ENCODE measurements at regions not wholly inside any gene's neighbourhood (a gene's known extent, or its start where the extent isn't known, plus 50 kb on each side); places are given as distances from the start of the nearest gene placed in this dataset.
A peak's percentile ranks its signal among the peaks of the same experiment; 100 is the strongest.

DNA sequence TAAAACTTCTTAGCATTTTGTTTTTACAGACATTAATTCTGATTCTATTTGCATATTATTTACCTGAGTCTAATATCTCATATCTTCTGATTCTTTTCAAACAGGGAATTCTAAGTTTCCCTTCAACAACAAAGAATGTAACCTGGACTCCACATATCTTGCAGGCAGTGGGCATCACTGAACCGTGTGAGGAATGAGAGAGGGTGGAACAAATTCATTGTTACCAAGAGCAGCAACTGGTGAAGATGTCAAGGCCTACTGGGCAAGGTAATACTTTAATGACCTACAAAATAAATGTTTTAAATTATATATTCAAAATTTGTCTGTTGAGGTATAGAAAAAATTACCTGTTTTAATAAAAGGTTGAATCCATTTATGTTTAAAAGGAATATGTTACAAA is 455.3 kb upstream of the TUSC1 start (continued):
- TF ChIP-seq, protein P1, sequence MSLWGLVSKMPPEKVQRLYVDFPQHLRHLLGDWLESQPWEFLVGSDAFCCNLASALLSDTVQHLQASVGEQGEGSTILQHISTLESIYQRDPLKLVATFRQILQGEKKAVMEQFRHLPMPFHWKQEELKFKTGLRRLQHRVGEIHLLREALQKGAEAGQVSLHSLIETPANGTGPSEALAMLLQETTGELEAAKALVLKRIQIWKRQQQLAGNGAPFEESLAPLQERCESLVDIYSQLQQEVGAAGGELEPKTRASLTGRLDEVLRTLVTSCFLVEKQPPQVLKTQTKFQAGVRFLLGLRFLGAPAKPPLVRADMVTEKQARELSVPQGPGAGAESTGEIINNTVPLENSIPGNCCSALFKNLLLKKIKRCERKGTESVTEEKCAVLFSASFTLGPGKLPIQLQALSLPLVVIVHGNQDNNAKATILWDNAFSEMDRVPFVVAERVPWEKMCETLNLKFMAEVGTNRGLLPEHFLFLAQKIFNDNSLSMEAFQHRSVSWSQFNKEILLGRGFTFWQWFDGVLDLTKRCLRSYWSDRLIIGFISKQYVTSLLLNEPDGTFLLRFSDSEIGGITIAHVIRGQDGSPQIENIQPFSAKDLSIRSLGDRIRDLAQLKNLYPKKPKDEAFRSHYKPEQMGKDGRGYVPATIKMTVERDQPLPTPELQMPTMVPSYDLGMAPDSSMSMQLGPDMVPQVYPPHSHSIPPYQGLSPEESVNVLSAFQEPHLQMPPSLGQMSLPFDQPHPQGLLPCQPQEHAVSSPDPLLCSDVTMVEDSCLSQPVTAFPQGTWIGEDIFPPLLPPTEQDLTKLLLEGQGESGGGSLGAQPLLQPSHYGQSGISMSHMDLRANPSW (CRISPR knock-in tag; conservative IDR thresholded peaks at IDR 0.05; ENCODE audit: low read depth), result no peak

DNA sequence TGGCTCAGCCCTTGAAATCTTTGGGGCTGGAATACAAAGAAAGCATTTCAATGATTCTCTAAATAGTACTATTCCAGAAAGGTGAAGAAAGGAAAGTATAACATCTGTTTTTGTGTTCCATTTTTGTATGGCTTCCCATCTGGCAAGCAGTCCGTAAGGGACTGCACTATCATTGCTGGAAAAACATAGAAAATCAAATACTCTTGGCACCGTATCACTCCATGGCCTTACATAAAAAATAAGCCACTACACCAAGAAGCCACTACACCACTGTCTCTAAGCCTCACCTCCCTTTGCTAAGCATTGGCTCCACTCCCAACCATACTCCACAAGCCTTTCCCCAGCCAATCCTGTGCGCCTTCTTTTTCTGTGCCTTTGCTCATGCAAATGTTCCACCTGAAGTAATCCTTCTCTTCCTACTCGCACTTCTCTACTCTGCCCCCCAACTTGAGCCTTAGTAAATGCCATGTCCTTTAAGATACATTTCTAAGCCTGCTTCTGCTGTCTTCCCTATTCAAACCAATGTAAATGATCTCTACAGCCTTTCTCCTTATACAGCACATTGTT is 454.6 kb upstream of the TUSC1 start:
- Mint-ChIP-seq H3K4me3 (no peak overlapping the region), H3K4me1 (peaks cover 9% of the 10 kb centered on the region), H3K27ac (peak overlapping the region; percentile 2; the same call in 1 of the 2 replicates), H3K36me3 (no peaks in the 10 kb centered on the region), H3K9me3 (no peaks in the 10 kb centered on the region), H3K27me3 (ENCODE audit: low read depth) (no peaks in the 10 kb centered on the region)
- TF ChIP-seq JAZF1 (CRISPR knock-in tag; IDR thresholded peaks at IDR 0.05), result no peak
- TF ChIP-seq, protein P2, sequence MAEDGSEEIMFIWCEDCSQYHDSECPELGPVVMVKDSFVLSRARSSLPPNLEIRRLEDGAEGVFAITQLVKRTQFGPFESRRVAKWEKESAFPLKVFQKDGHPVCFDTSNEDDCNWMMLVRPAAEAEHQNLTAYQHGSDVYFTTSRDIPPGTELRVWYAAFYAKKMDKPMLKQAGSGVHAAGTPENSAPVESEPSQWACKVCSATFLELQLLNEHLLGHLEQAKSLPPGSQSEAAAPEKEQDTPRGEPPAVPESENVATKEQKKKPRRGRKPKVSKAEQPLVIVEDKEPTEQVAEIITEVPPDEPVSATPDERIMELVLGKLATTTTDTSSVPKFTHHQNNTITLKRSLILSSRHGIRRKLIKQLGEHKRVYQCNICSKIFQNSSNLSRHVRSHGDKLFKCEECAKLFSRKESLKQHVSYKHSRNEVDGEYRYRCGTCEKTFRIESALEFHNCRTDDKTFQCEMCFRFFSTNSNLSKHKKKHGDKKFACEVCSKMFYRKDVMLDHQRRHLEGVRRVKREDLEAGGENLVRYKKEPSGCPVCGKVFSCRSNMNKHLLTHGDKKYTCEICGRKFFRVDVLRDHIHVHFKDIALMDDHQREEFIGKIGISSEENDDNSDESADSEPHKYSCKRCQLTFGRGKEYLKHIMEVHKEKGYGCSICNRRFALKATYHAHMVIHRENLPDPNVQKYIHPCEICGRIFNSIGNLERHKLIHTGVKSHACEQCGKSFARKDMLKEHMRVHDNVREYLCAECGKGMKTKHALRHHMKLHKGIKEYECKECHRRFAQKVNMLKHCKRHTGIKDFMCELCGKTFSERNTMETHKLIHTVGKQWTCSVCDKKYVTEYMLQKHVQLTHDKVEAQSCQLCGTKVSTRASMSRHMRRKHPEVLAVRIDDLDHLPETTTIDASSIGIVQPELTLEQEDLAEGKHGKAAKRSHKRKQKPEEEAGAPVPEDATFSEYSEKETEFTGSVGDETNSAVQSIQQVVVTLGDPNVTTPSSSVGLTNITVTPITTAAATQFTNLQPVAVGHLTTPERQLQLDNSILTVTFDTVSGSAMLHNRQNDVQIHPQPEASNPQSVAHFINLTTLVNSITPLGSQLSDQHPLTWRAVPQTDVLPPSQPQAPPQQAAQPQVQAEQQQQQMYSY (CRISPR knock-in tag; IDR thresholded peaks at IDR 0.05), result no peak
- no peak for TF ChIP-seq NFYB (CRISPR knock-in tag; conservative IDR thresholded peaks at IDR 0.05; ENCODE audit: low read depth)
- no peak for TF ChIP-seq MYBL2 (CRISPR knock-in tag; IDR thresholded peaks at IDR 0.05)
- TF ChIP-seq NR2C2 (CRISPR knock-in tag; IDR thresholded peaks at IDR 0.05), result no peak
- no peak for TF ChIP-seq NR1H2 (CRISPR knock-in tag; IDR thresholded peaks at IDR 0.05)
- no peak for TF ChIP-seq NFE2L1 (CRISPR knock-in tag; IDR thresholded peaks at IDR 0.05)
- TF ChIP-seq, protein P3, sequence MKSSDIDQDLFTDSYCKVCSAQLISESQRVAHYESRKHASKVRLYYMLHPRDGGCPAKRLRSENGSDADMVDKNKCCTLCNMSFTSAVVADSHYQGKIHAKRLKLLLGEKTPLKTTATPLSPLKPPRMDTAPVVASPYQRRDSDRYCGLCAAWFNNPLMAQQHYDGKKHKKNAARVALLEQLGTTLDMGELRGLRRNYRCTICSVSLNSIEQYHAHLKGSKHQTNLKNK (CRISPR knock-in tag; IDR thresholded peaks at IDR 0.05), result no peak
- TF ChIP-seq, protein P4, sequence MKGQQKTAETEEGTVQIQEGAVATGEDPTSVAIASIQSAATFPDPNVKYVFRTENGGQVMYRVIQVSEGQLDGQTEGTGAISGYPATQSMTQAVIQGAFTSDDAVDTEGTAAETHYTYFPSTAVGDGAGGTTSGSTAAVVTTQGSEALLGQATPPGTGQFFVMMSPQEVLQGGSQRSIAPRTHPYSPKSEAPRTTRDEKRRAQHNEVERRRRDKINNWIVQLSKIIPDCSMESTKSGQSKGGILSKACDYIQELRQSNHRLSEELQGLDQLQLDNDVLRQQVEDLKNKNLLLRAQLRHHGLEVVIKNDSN (CRISPR knock-in tag; IDR thresholded peaks at IDR 0.05), result no peak
- no peak for TF ChIP-seq ATF1 (CRISPR knock-in tag; IDR thresholded peaks at IDR 0.05)
- no peak for TF ChIP-seq PRRX2 (CRISPR knock-in tag; IDR thresholded peaks at IDR 0.05)
- TF ChIP-seq, protein P5, sequence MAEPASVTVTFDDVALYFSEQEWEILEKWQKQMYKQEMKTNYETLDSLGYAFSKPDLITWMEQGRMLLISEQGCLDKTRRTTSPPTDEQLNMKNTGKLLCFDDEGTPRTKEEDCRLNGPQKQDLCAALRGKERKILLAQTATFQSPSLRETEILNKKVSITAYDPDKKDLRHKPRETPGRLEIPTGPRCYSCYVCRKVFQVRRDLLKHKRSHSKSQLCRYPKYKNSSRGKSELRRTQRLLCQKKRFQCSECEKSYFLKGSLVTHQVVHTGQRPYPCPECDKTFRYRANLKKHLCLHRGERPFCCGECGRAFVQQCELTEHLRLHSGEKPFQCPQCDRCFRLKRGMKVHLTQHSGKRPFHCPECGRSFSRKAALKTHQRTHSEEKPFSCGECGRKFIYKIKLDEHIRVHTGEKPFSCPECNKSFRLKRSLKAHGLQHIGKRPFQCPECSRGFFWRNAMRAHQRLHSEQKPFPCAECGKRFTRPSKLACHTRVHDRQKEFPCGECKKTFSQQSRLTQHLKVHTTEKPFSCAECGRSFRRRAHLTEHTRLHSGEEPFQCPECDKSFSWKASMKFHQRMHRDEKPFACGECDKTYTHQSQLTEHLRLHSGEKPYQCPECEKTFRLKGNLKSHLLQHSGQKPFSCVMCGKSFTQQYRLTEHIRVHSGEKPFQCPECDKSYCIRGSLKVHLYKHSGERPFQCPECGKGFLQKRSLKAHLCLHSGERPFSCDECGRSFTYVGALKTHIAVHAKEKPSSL (CRISPR knock-in tag; conservative IDR thresholded peaks at IDR 0.05), result no peak
- no peak for TF ChIP-seq RELA (CRISPR knock-in tag; IDR thresholded peaks at IDR 0.05; ENCODE audit: borderline replicate concordance)
- no peak for TF ChIP-seq TP53 (CRISPR knock-in tag; IDR thresholded peaks at IDR 0.05)
- TF ChIP-seq, protein P6, sequence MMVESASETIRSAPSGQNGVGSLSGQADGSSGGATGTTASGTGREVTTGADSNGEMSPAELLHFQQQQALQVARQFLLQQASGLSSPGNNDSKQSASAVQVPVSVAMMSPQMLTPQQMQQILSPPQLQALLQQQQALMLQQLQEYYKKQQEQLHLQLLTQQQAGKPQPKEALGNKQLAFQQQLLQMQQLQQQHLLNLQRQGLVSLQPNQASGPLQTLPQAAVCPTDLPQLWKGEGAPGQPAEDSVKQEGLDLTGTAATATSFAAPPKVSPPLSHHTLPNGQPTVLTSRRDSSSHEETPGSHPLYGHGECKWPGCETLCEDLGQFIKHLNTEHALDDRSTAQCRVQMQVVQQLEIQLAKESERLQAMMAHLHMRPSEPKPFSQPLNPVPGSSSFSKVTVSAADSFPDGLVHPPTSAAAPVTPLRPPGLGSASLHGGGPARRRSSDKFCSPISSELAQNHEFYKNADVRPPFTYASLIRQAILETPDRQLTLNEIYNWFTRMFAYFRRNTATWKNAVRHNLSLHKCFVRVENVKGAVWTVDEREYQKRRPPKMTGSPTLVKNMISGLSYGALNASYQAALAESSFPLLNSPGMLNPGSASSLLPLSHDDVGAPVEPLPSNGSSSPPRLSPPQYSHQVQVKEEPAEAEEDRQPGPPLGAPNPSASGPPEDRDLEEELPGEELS (CRISPR knock-in tag; IDR thresholded peaks at IDR 0.05), result no peak
- TF ChIP-seq FOXP1 (CRISPR knock-in tag; IDR thresholded peaks at IDR 0.05; ENCODE audit: borderline replicate concordance), result no peak
- no peak for TF ChIP-seq ZNF219 (CRISPR knock-in tag; IDR thresholded peaks at IDR 0.05; ENCODE audit: borderline replicate concordance)
- no peak for TF ChIP-seq CREM (CRISPR knock-in tag; IDR thresholded peaks at IDR 0.05)
- TF ChIP-seq ZNF317 (CRISPR knock-in tag; IDR thresholded peaks at IDR 0.05; ENCODE audit: borderline replicate concordance, low read depth), result no peak
- POLR2A ChIA-PET, result no interaction called here
- DNase-seq (ENCODE audit: low spot score) (no peak), ATAC-seq (peak; percentile 91)
- CTCF ChIA-PET, result no interaction called here
